NB4 (cell line): ENCODE measurements at regions not wholly inside any gene's neighbourhood (a gene's known extent, or its start where the extent isn't known, plus 50 kb on each side); places are given as distances from the start of the nearest gene placed in this dataset.

Source experiments
- MYC ChIP-seq: IDR thresholded peaks from 2 replicates; pipeline ENCODE4 v1.6.1; 2011; ENCODE audit warnings: low read depth, low read length
- POLR2A ChIP-seq: IDR thresholded peaks from 2 replicates; pipeline ENCODE4 v1.6.1; 2011; ENCODE audit warnings: mild to moderate bottlenecking; ENCODE audit not compliant: insufficient read length; ENCODE audit errors: extremely low read depth
- TF ChIP-seq, protein P1 (sequence below): IDR thresholded peaks from one replicate; pipeline ENCODE4 v1.5.1; 2012; ENCODE audit warnings: low read depth, low read length
- TF ChIP-seq, protein P2 (sequence below): IDR thresholded peaks from 2 replicates; pipeline ENCODE4 v1.6.1; 2011; ENCODE audit warnings: low read depth, low read length

DNA sequence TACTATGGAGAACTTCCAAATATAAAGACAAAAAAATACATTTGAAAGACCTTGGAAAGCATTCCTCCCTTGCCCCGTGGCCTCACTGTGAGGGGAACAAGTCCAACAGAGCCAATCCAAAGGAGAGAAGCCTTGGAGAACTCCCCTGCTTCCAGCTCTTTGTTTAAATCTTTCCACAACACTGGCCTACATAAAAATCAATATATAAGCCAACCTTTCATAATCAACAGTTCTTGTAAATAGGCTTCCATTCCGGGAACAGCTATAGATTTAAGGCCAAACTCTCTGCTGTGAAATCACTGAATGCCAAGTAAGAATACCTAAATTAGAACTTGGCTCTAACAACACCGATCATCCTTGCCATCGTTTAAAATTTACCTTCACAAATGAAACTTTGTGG lies 242.1 kb downstream of the HACE1 start:
- TF ChIP-seq, protein P1, sequence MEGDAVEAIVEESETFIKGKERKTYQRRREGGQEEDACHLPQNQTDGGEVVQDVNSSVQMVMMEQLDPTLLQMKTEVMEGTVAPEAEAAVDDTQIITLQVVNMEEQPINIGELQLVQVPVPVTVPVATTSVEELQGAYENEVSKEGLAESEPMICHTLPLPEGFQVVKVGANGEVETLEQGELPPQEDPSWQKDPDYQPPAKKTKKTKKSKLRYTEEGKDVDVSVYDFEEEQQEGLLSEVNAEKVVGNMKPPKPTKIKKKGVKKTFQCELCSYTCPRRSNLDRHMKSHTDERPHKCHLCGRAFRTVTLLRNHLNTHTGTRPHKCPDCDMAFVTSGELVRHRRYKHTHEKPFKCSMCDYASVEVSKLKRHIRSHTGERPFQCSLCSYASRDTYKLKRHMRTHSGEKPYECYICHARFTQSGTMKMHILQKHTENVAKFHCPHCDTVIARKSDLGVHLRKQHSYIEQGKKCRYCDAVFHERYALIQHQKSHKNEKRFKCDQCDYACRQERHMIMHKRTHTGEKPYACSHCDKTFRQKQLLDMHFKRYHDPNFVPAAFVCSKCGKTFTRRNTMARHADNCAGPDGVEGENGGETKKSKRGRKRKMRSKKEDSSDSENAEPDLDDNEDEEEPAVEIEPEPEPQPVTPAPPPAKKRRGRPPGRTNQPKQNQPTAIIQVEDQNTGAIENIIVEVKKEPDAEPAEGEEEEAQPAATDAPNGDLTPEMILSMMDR: no peak
- TF ChIP-seq POLR2A (no peak), MYC (no peak)
- TF ChIP-seq, protein P2, sequence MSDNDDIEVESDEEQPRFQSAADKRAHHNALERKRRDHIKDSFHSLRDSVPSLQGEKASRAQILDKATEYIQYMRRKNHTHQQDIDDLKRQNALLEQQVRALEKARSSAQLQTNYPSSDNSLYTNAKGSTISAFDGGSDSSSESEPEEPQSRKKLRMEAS: no peak
